Uterus (tissue), 2 donors: ENCODE measurements at regions not wholly inside any gene's neighbourhood (a gene's known extent, or its start where the extent isn't known, plus 50 kb on each side); places are given as distances from the start of the nearest gene placed in this dataset.
"Not testable (repeated sequence)": the region's sequence is repeated elsewhere in the genome, so short reads cannot be mapped to it uniquely, and the experiment has no call there.

Source experiments
- CTCF ChIP-seq, 4 experiments: fragments of 200-600 bp in 2 of 4; fragments of 450-650 bp in 2 of 4; sonication (generic) in 2 of 4; IDR thresholded peaks; one replicate each; pipeline ENCODE4 v1.5.1; 2016 to 2019; ENCODE audit warnings: antibody characterized with exemption in 4 of 4, mild to moderate bottlenecking in 2 of 4, moderate library complexity in 1 of 4
- POLR2A ChIP-seq, 2 donors: fragments of 450-650 bp; IDR thresholded peaks; one replicate each; pipeline ENCODE4 v1.6.1; 2016; ENCODE audit warnings: antibody characterized with exemption in 2 of 2, mild to moderate bottlenecking in 1 of 2, moderate library complexity in 1 of 2

- TF ChIP-seq CTCF, POLR2A (IDR thresholded peaks at IDR 0.05): not testable (repeated sequence)
These were observed 67.3 kb upstream of the EZR start for GRCh38 chr6:158886346-158886977.
